ENCODE measurements at regions not wholly inside any gene's neighbourhood (a gene's known extent, or its start where the extent isn't known, plus 50 kb on each side); places are given as distances from the start of the nearest gene placed in this dataset.

GRCh38 chr5:57408714-57409113 is 73.9 kb downstream of the ACTBL2 start:
- Histone ChIP-seq H3K27ac (ENCODE audit: low read depth) (no peak overlapping the region), H3K4me1 (ENCODE audit: insufficient read depth) (no peaks in the 10 kb centered on the region), H3K4me3 (ENCODE audit: low read depth, low read length) (no peak overlapping the region), H3K36me3 (ENCODE audit: insufficient read depth) (no peaks in the 10 kb centered on the region)
- 42% methylated on average over 1 of the region's 1 CpG for WGBS
- DNase-seq (ENCODE audit: extremely low spot score): no peak

GRCh38 chr5:57408285-57408684 is 74.3 kb downstream of the ACTBL2 start:
- no peak for DNase-seq (ENCODE audit: extremely low spot score)
- Histone ChIP-seq H3K27ac (ENCODE audit: low read depth) (no peak overlapping the region), H3K36me3 (ENCODE audit: insufficient read depth) (no peaks in the 10 kb centered on the region), H3K4me1 (ENCODE audit: insufficient read depth) (no peaks in the 10 kb centered on the region), H3K4me3 (ENCODE audit: low read depth, low read length) (no peak overlapping the region)
- 94% methylated on average over 5 of the region's 5 CpGs for WGBS

GRCh38 chr5:57407391-57407790 is 75.2 kb downstream of the ACTBL2 start:
- Histone ChIP-seq H3K36me3 (ENCODE audit: insufficient read depth) (no peaks in the 10 kb centered on the region), H3K4me1 (ENCODE audit: insufficient read depth) (no peaks in the 10 kb centered on the region), H3K4me3 (ENCODE audit: low read depth, low read length) (no peak overlapping the region), H3K27ac (ENCODE audit: low read depth) (no peak overlapping the region)
- 95% methylated on average over 5 of the region's 5 CpGs for WGBS
- DNase-seq (ENCODE audit: extremely low spot score): no peak

- Histone ChIP-seq H3K4me1 (ENCODE audit: insufficient read depth) (no peaks in the 10 kb centered on the region), H3K4me3 (ENCODE audit: low read depth, low read length) (no peak overlapping the region), H3K36me3 (ENCODE audit: insufficient read depth) (no peaks in the 10 kb centered on the region), H3K27ac (ENCODE audit: low read depth) (no peak overlapping the region)
- no peak for DNase-seq (ENCODE audit: extremely low spot score)
- 40% methylated on average over 2 of the region's 2 CpGs for WGBS
Observed at GRCh38 chr5:57406641-57407040, 76.0 kb downstream of the ACTBL2 start.

DNA sequence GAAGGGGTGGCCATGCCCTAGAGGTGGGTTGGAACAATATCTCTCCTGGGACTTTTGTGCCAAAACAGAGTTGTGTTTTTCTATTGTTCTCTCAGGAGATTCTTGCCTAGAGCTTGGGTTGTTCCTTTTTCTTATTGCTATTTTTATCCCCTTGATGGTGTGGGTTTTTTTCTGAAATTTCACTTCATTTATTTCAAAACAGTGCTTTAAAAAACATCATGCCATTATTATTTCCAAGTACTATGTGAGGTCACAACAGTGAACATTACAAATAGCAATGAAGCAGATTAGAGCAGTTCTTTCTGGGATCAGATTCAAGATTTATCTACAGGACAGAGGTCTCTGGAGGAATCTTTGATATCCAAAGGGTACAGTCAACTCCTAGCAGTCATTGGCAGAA is 76.6 kb downstream of the ACTBL2 start:
- H3K27ac ChIP-seq (ENCODE audit: low read depth): no peak overlapping the region
- no peaks in the 10 kb centered on the region for H3K4me1 ChIP-seq (ENCODE audit: insufficient read depth)
- DNase-seq (ENCODE audit: extremely low spot score): no peak
- no peaks in the 10 kb centered on the region for H3K36me3 ChIP-seq (ENCODE audit: insufficient read depth)
- H3K4me3 ChIP-seq (ENCODE audit: low read depth, low read length): no peak overlapping the region

GRCh38 chr5:57402761-57403160 is 79.8 kb downstream of the ACTBL2 start:
- Histone ChIP-seq H3K36me3 (ENCODE audit: insufficient read depth) (no peaks in the 10 kb centered on the region), H3K4me1 (ENCODE audit: insufficient read depth) (no peaks in the 10 kb centered on the region), H3K27ac (ENCODE audit: low read depth) (no peak overlapping the region), H3K4me3 (ENCODE audit: low read depth, low read length) (no peak overlapping the region)
- DNase-seq (ENCODE audit: extremely low spot score): no peak
- WGBS: 80% methylated on average over 3 of the region's 3 CpGs

GRCh38 chr5:57402348-57402747 is 80.3 kb downstream of the ACTBL2 start:
- no peaks in the 10 kb centered on the region for H3K36me3 ChIP-seq (ENCODE audit: insufficient read depth)
- no peaks in the 10 kb centered on the region for H3K4me1 ChIP-seq (ENCODE audit: insufficient read depth)
- no peak overlapping the region for H3K4me3 ChIP-seq (ENCODE audit: low read depth, low read length)
- DNase-seq (ENCODE audit: extremely low spot score): no peak
- 80% methylated on average over 2 of the region's 2 CpGs for WGBS
- no peak overlapping the region for H3K27ac ChIP-seq (ENCODE audit: low read depth)

DNA sequence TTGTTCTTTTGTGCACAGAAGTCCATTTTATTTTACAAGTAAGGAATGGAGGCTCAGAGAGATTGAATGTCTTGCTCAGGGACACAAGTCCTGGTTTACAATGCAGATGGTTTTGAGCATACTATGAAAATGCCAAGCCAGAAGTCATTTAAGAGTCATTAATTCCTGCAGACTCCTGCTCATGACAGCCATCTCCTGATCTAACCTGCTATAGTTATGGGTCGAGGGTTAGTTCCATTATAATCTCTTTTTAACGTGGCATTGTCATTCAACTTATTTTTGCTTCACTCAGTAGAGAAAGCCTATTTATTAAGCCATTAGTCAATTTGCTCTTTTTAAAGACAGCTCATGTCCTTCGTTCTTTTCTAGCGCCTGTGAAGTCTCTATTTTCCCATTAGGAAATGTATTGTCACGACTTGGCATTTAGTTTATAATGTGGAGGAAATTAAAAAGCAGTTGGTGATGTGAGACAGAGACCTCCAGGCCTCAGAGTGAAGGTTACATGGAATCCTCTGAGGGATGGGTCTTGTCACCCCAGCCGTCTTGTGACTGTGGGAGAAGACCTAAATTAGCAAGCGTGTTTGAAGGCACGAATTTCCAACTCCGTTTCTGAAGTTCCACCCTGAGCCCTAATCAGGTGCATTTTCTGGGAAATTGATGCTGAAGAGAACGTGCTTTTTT is 84.1 kb downstream of the ACTBL2 start:
- H3K4me1 ChIP-seq (ENCODE audit: insufficient read depth): no peaks in the 10 kb centered on the region
- H3K4me3 ChIP-seq (ENCODE audit: low read depth, low read length): no peak overlapping the region
- no peaks in the 10 kb centered on the region for H3K36me3 ChIP-seq (ENCODE audit: insufficient read depth)
- WGBS: 83% methylated on average over 10 of the region's 10 CpGs
- H3K27ac ChIP-seq (ENCODE audit: low read depth): no peak overlapping the region
- DNase-seq (ENCODE audit: extremely low spot score): no peak

GRCh38 chr5:57396701-57397100 is 85.9 kb downstream of the ACTBL2 start:
- H3K4me3 ChIP-seq (ENCODE audit: low read depth, low read length): no peak overlapping the region
- no peak overlapping the region for H3K27ac ChIP-seq (ENCODE audit: low read depth)
- no peaks in the 10 kb centered on the region for H3K36me3 ChIP-seq (ENCODE audit: insufficient read depth)
- 73% methylated on average over 3 of the region's 3 CpGs for WGBS
- no peaks in the 10 kb centered on the region for H3K4me1 ChIP-seq (ENCODE audit: insufficient read depth)
- no peak for DNase-seq (ENCODE audit: extremely low spot score)

GRCh38 chr5:57394421-57395210 is 88.0 kb downstream of the ACTBL2 start:
- DNase-seq (ENCODE audit: extremely low spot score): no peak
- H3K36me3 ChIP-seq (ENCODE audit: insufficient read depth): no peaks in the 10 kb centered on the region
- 86% methylated on average over 5 of the region's 5 CpGs for WGBS
- H3K4me1 ChIP-seq (ENCODE audit: insufficient read depth): no peaks in the 10 kb centered on the region
- H3K27ac ChIP-seq (ENCODE audit: low read depth): no peak overlapping the region
- H3K4me3 ChIP-seq (ENCODE audit: low read depth, low read length): no peak overlapping the region

DNA sequence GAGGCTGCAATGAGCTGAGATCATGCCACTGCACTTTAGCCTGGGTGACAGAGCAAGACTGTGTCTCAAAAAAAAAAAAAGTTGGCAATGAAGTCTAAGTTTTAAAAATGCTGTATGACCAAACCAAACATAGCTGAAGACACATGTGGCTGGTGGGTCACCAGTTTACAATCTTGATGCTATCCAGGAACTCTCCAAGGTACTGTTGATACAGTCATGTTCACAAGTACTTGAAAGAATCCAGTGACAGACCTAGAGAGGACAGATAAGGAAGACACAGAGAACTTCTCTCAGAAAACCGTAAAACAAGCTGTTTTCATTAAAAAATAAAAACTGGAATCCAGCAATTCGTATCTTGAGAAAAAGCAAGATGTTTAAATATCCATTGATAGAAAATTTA is 95.7 kb downstream of the ACTBL2 start:
- Histone ChIP-seq H3K27ac (ENCODE audit: low read depth) (no peak overlapping the region), H3K4me3 (ENCODE audit: low read depth, low read length) (no peak overlapping the region), H3K36me3 (ENCODE audit: insufficient read depth) (no peaks in the 10 kb centered on the region), H3K4me1 (ENCODE audit: insufficient read depth) (peaks cover 2% of the 10 kb centered on the region)
- DNase-seq (ENCODE audit: extremely low spot score): no peak
- 71% methylated on average over 2 of the region's 2 CpGs for WGBS

DNA sequence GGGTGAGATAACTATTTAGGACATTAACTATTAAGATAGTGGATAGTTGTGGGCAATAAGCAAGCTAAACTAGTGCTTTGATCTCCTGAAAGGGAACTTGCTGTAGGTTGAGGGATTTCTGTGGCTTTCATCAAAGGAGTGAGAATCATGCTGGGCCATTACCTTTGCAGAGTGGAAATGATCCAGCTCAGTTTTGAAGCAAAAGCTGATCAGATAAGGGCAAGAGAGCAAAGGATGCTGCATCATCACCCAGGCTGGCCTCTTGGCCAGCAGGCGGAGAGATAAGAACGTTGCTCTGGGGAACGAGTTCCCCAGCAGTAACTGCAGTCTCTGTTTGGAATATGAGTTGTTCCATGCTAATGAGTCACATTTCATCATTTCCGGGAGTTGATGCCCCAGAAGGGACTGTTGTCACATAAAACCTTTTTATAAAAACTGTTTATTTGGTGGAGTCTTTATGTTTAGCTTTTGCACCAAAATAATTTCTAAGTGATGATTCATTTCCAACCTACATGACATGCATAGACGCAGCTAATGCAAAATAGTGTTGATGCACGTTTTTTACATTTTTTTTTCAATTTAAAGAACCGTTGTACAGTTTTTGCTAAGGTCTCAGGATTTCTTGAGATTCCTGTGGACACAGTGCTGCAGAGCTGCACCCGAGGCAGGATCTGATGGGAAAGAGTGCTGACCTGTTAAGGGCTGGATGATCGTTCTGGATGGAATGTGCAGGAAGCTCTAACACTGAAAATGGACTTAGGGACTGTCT is 99.3 kb downstream of the ACTBL2 start:
- H3K4me3 ChIP-seq (ENCODE audit: low read depth, low read length): no peak overlapping the region
- H3K36me3 ChIP-seq (ENCODE audit: insufficient read depth): no peaks in the 10 kb centered on the region
- H3K27ac ChIP-seq (ENCODE audit: low read depth): peak overlapping the region; percentile 70
- H3K4me1 ChIP-seq (ENCODE audit: insufficient read depth): peaks cover 2% of the 10 kb centered on the region
- WGBS: 16% methylated on average over 9 of the region's 9 CpGs
- DNase-seq (ENCODE audit: extremely low spot score): no peak

DNA sequence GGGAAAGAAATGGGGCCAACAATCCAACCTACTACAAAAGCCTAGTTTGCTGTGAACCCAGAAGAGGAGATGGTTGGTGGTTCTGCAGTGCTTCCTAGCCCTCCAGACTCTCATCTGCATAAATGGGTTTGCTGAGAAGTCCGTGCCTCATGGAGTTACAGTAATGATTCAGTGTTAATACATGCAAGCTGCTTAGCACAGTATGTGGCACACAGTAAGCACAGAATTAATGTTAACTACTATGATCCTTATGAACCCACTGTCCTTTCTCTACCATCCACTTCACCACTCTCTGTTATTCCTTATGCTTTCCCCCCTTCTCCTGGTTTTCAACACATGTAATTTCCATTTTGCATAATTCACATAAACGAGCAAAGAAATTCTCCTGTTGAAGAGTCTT is 100.0 kb downstream of the ACTBL2 start:
- no peak for DNase-seq (ENCODE audit: extremely low spot score)
- Histone ChIP-seq H3K4me1 (ENCODE audit: insufficient read depth) (peaks cover 2% of the 10 kb centered on the region), H3K4me3 (ENCODE audit: low read depth, low read length) (no peak overlapping the region), H3K36me3 (ENCODE audit: insufficient read depth) (no peaks in the 10 kb centered on the region), H3K27ac (ENCODE audit: low read depth) (no peak overlapping the region)
- 81% methylated on average over 2 of the region's 2 CpGs for WGBS

- no peak overlapping the region for H3K4me3 ChIP-seq (ENCODE audit: low read depth, low read length)
- H3K4me1 ChIP-seq (ENCODE audit: insufficient read depth): no peaks in the 10 kb centered on the region
- H3K27ac ChIP-seq (ENCODE audit: low read depth): no peak overlapping the region
- H3K36me3 ChIP-seq (ENCODE audit: insufficient read depth): no peaks in the 10 kb centered on the region
- DNase-seq (ENCODE audit: extremely low spot score): no peak
- WGBS: 72% methylated on average over 2 of the region's 2 CpGs
Observed at GRCh38 chr5:57370376-57370775, 112.2 kb downstream of the ACTBL2 start.

Data from urinary bladder (tissue), 3 donors.